GM18517 (cell line): ENCODE measurements at regions not wholly inside any gene's neighbourhood (a gene's known extent, or its start where the extent isn't known, plus 50 kb on each side); places are given as distances from the start of the nearest gene placed in this dataset.
"Not testable (repeated sequence)": the region's sequence is repeated elsewhere in the genome, so short reads cannot be mapped to it uniquely, and the experiment has no call there.

Experiments used
- ATAC-seq: cut with Tn5 transposase; IDR thresholded peaks from one replicate; pipeline ENCODE4 v1.9.1; 2021; ENCODE audit warnings: mild to moderate bottlenecking, moderate library complexity; ENCODE audit not compliant: unreplicated experiment

DNA sequence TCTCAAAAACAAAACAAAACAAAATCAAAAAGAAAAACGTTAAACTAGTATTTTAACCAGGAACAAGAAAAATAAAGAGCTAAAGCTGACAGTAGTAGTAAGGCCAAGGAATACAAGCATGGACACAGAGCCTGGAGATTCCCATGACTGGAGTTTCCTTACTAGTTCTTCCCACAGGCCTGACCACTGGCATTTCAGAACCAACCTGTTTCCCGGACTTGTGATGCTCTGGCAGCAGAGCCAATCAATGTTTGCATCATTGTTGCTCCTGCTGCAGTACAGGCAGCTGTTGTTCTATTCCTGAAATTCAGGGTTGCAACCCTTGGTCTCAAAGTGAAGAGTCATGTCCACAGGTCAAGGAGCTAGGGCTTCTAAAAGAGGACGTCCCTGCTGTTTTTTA is 111.3 kb upstream of the WARS2 start:
- ATAC-seq = no peak

GRCh38 chr1:119253366-119253765 is 112.9 kb upstream of the WARS2 start:
- no peak for ATAC-seq

DNA sequence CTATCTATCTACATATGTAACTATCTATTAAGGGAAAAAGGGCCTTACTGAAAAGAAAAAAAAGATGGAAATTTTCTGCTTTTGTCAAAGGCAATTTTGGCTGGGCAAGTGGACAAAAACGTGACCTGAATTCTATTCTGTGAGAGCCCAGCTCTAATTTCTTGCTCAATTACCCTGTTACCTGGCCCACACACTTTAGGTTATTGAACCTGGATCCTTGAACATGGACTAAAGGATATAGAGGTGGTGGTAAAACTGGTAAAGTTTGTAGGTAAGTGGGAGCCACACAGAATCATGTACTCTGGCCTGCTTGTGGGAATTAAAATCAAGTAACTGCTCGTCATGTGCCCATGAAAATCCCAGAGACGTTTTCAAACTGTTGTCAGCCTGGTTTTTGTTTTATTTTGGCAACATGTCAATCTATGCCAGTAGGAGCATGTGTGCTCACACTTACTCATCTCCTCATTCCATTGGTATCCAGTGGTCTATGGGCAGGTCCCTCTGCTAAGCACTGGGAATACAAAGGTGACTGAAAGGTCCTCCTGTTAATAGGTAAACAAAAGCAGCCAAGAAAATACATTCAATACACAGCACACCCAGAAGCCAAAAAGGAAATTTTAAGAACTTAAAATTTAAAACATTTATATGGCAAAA is 113.7 kb upstream of the WARS2 start:
- no peak for ATAC-seq

DNA sequence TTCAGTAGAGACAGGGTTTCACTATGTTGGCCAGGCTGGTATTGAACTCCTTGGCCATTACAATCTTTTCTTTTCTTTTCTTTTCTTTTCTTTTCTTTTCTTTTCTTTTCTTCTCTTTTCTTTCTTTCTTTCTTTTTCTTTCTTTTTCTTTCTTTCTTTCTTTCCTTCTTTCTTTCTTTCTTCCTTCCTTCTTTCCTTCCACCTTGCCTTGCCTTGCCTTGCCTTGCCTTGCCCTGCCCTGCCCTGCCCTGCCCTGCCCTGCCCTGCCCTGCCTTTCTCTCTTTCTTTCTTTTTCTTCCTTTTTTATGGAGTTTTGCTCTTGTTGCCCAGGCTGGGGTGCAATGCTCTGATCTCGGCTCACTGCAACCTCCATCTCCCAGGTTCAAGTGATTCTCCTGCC is 112.5 kb upstream of the HAO2 start:
- ATAC-seq = not testable (repeated sequence)

- no peak for ATAC-seq
Observed at GRCh38 chr1:119260506-119260905, 108.1 kb upstream of the HAO2 start.

DNA sequence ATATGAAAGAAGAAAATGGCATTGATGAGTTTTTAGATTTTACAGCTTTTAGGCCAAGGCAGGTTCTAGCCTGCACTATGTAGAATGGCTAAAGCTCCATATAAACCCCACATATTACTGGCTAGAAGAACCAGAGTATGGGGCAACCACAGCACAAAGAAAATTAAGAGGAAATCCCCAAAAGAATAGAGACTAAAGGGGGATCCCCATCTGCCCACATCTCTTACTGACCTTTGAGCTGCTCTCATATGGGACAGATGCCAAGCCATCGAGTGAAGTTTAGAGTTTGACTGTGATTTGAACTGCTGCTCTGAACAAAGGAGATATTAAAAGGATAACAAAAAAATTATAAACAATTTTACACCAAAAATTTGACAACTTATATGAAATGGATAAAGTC is 102.2 kb upstream of the HAO2 start:
- peak; percentile 94 for ATAC-seq

DNA sequence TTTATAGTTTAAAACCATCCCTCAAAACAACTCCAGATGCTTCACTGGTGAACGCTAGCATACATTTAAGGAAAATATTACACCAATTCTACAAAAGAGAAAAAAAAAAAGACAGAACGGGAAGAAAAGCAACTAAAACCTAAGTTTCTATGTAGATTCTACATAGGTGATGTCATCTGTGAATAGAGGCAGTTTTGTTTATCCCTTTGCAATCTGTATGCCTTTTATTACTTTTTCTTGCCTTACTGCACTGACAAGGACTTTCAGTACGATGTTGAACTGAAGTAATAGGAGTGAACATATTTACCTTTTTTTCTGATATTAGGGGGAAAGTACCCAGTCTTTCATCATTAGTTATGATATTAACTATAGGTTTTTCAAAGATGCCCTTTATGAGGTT is 101.7 kb upstream of the HAO2 start:
- ATAC-seq = peak; percentile 34

DNA sequence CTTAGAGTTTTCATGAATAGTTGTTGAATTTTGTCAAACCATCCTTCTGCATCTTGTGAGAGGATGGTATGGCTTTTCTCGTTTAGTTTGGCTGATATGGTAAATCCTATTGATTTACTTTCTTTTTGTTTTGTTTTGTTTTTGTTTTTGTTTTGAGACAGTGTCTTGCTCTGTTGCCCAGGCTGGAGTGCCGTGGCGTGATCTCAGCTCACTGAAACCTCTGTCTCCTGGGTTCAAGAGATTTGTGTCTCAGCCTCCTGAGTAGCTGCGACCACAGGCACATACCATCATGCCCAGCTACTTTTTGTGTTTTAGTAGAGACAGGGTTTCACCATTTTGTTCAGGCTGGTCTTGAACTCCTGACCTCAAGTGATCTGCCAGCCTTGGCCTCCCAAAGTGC is 101.3 kb upstream of the HAO2 start:
- ATAC-seq = peak; percentile 14

DNA sequence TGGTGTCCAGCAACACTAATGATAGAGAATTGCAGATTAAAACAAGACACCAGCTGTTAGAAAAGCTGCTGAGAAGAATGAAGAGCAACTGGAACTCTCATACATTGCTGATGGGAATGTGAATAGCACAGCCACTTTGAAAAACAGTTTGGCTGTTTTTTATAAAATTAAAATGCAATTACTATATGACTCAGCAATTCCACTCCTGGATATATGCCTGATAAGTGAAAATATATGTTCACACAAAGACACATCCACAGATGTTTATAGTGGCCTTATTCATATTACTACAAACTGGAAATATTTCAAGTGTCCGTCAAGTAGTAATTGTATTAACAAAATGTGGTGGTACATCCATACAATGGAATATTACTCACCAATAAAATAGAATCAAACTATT is 99.7 kb upstream of the HAO2 start:
- ATAC-seq = no peak

DNA sequence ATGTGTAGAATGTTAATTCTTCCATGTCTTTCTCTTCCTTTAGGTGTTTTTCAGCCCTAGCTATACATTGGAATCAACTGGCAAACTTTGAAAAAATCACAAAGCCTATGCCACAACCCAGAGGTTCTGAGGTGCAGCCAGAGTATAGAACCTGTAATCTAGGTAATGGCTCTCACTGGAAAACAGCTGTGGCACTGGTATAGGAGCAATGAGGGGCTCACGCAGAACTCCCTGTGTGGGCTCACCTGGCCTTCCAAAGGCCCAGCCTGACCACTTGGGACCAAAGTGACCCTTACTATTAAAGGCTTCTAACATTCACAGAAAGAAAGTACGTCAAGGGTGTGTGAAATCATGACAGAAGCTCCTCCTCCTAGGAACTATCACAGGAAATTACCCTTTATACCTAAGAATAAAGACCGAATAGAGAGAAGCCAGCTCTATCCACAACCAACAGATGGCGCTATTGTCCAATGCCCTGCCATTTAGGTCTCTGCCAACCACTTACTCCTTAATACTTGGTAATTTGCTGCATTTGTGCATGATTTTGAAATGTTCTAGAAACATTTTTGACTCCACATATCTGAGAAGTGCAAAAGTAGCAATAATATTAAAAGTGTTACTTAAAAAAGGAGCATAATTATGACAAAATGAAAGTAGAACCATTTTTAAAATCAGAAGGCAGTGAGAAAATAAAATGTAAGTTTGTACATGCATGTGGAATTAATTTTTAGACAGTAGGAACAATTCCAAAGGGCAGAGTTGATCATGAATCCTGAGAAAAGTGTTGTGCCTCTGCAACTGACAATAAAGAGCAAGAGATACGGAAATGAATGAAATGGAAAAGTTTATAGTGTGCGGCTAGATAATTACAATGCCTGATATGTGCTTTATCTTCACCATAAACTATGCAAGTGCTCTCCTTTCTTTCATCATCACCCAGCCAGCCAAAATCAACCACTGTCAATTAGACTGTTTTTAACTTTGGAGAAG is 93.1 kb upstream of the HAO2 start:
- no peak for ATAC-seq

GRCh38 chr1:119276558-119276957 is 92.0 kb upstream of the HAO2 start:
- ATAC-seq = no peak

DNA sequence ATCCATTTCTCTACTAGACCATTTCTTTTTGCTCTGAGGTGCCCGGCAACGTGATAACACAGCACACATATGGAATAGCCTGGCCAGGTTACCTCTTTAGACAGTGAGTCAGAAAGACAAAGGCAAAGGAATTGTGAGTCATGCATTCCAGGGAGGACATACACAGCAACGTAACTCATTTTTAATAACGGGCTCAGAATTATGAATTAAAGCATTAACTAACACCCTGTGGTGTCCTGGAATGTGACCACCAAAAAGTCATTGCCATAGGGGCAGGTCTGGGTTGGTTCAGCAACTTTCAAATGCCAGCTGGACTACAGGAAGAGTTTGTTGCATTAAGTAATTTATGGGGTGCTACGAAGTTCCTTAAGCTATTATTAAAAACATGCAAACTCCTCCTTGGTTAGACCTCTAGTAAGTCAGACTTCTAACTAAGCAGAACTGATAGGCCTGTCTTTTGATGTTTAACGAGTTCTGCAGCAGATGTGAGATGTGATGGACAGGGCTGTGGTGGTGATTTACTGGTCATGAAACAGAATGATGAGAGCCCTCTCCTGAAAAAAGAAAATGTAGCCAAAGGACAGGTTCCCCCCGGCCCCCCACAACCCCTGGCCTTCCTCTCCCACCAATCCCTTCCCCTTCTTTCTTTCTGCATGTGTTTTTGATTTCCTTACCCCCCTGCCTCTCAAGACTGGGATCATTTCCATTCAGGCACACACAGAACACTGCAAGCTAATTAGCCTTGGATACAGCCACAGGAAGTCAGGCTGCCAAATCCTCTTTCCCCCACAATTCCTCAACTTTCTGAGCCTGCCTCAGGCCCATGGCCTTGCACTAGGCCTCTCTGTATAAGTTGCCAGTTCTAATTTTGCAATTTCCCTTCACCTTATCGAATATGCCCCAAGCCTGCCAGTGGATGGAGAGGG is 88.9 kb upstream of the HAO2 start:
- ATAC-seq = no peak

DNA sequence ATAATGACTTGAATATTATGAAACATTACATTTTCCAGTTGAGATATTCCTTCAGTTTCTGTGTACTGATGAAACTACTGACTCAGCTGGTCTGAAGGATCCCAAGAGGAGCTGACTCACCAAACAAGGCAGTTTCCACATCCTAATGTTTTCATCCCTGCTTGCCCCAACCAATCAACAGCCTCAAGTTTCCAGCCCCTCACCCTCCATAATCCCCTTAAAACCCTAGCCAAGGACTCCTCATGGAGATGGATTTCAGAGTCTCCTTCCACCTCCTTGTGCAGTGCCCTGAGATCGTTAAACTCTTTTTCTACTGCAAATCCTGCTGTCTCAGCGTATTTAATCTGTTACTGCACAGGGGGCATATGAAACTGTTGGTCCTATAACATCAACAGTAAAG is 83.1 kb upstream of the HAO2 start:
- no peak for ATAC-seq

DNA sequence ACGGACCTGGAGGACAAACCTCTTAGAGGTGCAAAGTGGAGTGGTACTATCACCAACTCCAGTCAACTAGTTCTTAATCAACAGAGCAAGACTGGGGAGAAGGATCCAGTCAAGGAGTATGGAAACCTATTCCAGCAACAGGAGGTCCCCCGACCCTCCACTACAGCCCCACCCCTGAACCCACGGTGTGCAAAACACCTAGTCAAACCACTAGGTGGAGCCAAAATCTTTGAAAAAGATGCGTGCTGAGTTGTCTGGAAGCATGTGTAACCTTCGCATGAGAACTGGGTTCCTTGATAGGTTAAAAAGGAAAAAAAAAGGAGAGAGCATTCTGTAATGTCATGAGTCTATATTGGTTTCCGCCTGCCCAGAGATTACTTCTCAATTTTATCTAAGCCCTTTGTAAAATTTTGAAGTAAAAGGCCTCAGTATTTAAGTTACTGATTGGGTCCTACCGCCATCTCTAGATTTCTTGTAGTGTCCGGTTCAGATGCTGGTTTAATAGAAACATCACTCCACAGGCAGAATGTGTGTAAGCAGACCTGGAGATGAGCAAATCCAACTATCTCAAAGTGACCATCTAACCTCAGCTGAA is 81.9 kb upstream of the HAO2 start:
- ATAC-seq = peak; percentile 59

- ATAC-seq = no peak
Observed at GRCh38 chr1:119288751-119289150, 79.8 kb upstream of the HAO2 start.

- ATAC-seq = no peak
Observed at GRCh38 chr1:119290297-119290696, 78.3 kb upstream of the HAO2 start.

GRCh38 chr1:119291611-119292206 is 76.9 kb upstream of the HAO2 start:
- no peak for ATAC-seq

DNA sequence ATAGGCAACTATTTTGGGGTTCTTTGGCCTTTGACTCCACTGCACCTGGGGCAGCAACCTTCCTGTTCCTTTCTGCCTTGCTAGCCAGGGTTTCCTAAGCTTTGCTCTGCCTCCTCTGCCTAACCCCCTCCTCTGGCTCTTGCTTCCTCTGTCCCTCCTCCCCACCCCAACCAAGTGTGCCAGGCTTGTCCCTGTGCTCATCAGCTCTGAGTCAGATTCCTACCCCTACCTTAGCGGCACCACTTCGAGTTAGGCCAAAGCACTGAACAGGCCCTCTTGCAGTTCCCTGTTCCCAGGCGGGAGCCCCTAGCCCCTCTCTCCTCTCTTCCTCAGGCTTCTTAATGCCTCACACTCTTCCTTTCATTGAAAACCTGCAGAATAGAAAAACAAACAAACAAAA is 74.8 kb upstream of the HAO2 start:
- no peak for ATAC-seq

GRCh38 chr1:119294199-119294598 is 74.4 kb upstream of the HAO2 start:
- ATAC-seq = no peak

DNA sequence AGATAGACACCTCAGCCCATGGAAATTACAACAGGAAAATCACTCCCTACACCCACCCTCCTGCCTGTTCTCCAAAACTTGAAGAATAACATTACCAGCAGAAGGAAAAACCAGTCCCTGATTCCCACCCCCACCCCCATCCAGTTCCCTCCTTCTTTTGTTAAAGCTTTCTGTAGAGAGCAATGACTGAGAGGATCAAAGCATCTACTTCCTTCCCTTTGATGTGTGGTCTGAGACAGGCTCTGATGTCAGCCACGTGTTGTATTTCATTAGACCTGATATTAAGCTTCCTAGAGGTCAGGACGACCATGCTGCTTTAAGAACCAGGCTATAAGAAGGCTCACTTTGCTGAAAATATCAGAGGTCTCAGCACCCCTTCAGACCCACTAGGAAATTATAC is 73.9 kb upstream of the HAO2 start:
- ATAC-seq = no peak
